ENCODE measurements at regions not wholly inside any gene's neighbourhood (a gene's known extent, or its start where the extent isn't known, plus 50 kb on each side); places are given as distances from the start of the nearest gene placed in this dataset.

GRCh38 chr2:48017136-48017535 is 110.8 kb upstream of the FBXO11 start:
- H3K4me1 ChIP-seq = no peaks in the 10 kb centered on the region
- no peak overlapping the region for H3K4me3 ChIP-seq
- no peaks in the 10 kb centered on the region for H3K36me3 ChIP-seq (replicated peaks)
- no peak for DNase-seq (ENCODE audit: low spot score in 2 of 2)
- in situ Hi-C loops (cut with MboI; ENCODE audit: low sequenced_read_pairs) = no loop called here
- no peaks in the 10 kb centered on the region for H3K9me3 ChIP-seq
- H3K27me3 ChIP-seq (ENCODE audit: low read depth) = no peaks in the 10 kb centered on the region

DNA sequence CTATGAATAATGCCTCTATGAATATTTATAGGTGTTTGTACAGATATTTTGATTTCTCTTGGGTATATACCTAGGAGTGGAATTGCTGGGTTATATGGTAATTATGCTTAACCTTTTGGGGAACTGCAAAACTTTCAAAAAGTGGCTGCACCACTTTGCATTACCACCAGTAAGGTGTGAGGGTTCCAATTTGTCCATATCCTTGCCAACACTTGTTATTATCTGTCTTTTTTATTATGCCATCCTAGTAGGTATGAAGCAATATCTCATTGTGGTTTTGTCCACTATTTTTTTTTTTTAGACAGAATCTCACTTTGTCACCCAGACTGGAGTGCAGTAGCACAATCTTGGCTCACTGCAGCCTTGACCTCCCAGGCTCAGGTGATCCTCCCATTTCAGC is 112.2 kb upstream of the FBXO11 start:
- no peaks in the 10 kb centered on the region for H3K27me3 ChIP-seq (ENCODE audit: low read depth)
- H3K36me3 ChIP-seq (replicated peaks) = no peaks in the 10 kb centered on the region
- no peak for DNase-seq (ENCODE audit: low spot score in 2 of 2)
- in situ Hi-C loops (cut with MboI; ENCODE audit: low sequenced_read_pairs) = no loop called here
- no peak overlapping the region for H3K4me3 ChIP-seq
- H3K4me1 ChIP-seq = no peaks in the 10 kb centered on the region
- no peaks in the 10 kb centered on the region for H3K9me3 ChIP-seq

- no peak for DNase-seq (ENCODE audit: low spot score in 2 of 2)
- no peak overlapping the region for H3K4me3 ChIP-seq
- no peaks in the 10 kb centered on the region for H3K9me3 ChIP-seq
- H3K27me3 ChIP-seq (ENCODE audit: low read depth) = no peaks in the 10 kb centered on the region
- no peaks in the 10 kb centered on the region for H3K36me3 ChIP-seq (replicated peaks)
- in situ Hi-C loops (cut with MboI; ENCODE audit: low sequenced_read_pairs) = no loop called here
- peaks cover 4% of the 10 kb centered on the region for H3K4me1 ChIP-seq
Observed at GRCh38 chr2:48026865-48027264, 120.6 kb upstream of the FBXO11 start.

DNA sequence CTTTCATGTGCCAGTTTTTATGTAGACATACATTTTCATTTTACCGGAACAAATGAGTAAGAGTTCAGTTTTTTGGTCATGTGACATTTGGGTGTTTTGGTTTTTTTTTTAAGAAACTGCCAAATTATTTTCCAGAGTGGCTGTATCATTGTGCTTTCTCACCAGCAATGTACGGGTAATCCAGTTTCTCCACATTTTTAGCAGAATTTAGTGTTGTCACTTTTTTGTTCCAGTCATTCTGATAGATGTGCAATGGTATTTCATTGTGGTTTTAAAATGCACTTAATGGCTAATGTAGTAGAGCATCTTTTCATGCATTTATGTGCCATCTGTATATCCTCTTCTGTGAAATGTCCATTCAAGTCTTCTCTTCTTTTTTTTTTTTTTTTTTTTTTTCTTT is 126.5 kb upstream of the FBXO11 start:
- Histone ChIP-seq H3K4me1 (no peaks in the 10 kb centered on the region), H3K27me3 (ENCODE audit: low read depth) (no peaks in the 10 kb centered on the region), H3K4me3 (no peak overlapping the region), H3K9me3 (no peaks in the 10 kb centered on the region), H3K36me3 (replicated peaks) (no peaks in the 10 kb centered on the region)
- in situ Hi-C loops (cut with MboI; ENCODE audit: low sequenced_read_pairs) = no loop called here
- no peak for DNase-seq (ENCODE audit: low spot score in 2 of 2)

- H3K9me3 ChIP-seq = no peaks in the 10 kb centered on the region
- in situ Hi-C loops (cut with MboI; ENCODE audit: low sequenced_read_pairs) = no loop called here
- no peak for DNase-seq (ENCODE audit: low spot score in 2 of 2)
- no peak overlapping the region for H3K4me3 ChIP-seq
- H3K27me3 ChIP-seq (ENCODE audit: low read depth) = no peaks in the 10 kb centered on the region
- H3K4me1 ChIP-seq = no peaks in the 10 kb centered on the region
- no peaks in the 10 kb centered on the region for H3K36me3 ChIP-seq (replicated peaks)
Observed at GRCh38 chr2:48034295-48034694, 128.0 kb upstream of the FBXO11 start.

DNA sequence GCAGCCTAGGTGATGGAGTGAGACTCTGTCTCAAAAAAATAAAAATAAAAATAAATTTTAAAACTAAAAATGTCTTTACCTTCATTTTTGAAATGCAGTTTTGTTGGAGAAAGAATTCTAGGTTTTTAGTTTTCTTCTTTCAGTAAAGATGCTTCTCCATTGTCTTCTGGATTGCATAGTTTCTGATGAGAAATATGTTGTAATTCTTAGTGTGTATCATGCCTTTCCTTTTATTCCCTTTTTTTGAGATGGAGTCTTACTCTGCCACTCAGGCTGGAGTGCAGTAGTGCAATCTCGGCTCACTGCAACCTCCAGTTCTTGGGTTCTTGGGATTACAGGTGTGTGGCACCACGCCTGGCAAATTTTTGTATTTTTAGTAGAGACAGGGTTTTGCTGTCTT is 130.0 kb upstream of the FBXO11 start:
- H3K9me3 ChIP-seq = no peaks in the 10 kb centered on the region
- in situ Hi-C loops (cut with MboI; ENCODE audit: low sequenced_read_pairs) = no loop called here
- no peak for DNase-seq (ENCODE audit: low spot score in 2 of 2)
- no peaks in the 10 kb centered on the region for H3K36me3 ChIP-seq (replicated peaks)
- no peaks in the 10 kb centered on the region for H3K4me1 ChIP-seq
- H3K4me3 ChIP-seq = no peak overlapping the region
- H3K27me3 ChIP-seq (ENCODE audit: low read depth) = no peaks in the 10 kb centered on the region

DNA sequence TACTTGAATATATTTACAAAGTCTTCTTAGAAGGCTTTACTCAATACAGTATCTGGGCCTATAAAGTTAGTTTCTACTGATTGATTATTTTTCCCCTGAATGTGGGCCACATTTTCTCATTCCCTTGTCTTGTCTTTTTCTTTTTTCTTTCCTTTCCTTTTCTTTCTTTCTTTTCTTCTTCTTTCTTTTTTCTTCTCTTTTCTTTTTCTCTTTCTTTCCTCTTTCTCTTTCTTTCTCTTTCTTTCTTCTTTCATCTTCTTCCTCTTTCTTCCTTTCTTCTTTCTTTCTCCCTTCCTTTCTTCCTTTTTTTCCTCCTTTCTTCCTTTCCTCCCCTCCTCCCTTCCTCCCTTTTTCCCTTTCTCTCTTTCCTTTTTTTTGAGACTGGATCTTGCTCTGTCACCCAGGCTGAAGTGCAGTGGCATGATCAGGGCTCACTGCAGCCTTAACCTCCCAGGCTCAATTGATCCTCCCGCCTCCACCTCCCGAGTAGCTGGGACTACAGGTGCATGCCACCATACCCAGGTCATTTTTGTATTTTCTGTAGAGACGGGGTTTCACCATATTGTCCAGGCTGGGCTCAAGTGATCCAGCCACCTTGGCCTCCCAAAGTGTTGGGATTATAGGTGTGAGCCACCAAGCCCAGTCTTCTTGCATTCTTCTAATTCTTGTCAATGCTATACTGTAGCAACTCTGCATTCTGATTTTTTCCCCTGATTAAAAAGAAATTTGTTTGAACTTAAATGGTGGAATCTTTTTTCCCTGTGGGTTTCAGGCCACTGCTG is 133.1 kb upstream of the FBXO11 start:
- Histone ChIP-seq H3K27me3 (ENCODE audit: low read depth) (no peaks in the 10 kb centered on the region), H3K36me3 (replicated peaks) (no peaks in the 10 kb centered on the region), H3K4me3 (no peak overlapping the region), H3K4me1 (no peaks in the 10 kb centered on the region), H3K9me3 (no peaks in the 10 kb centered on the region)
- in situ Hi-C loops (cut with MboI; ENCODE audit: low sequenced_read_pairs) = no loop called here
- no peak for DNase-seq (ENCODE audit: low spot score in 2 of 2)

DNA sequence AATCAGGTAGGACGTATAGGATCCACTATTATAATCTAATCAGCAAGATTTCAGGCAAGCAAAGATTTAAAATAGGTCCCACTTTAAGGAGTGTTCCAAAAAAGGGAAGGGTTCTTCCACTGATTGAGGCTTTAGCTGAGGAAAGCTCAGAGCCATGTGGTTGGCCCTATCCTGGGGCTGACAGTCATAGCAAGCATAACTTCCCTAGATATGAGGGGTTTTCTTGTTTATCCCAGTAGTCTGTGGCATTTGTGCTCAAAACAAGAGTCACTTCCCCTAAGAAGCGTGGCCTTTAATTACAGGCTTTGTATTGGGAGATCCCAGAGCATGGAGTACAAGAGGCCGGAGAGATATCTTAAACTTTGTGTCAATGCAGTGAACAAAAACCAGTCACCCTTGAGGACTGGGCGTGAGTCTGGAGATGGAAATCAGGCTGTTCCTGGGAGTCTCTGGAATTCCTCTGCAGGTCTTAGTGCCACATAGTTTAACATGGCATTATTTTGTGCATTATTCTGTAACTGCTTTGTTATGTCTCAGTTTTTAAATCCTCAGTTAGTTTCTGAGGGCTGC is 136.9 kb upstream of the FBXO11 start:
- Histone ChIP-seq H3K36me3 (replicated peaks) (no peaks in the 10 kb centered on the region), H3K27me3 (ENCODE audit: low read depth) (no peaks in the 10 kb centered on the region), H3K9me3 (no peaks in the 10 kb centered on the region), H3K4me1 (0 out of 2 replicates have a peak, but pooled peaks cover 3% of the 10 kb centered on the region), H3K4me3 (no peak overlapping the region)
- in situ Hi-C loops (cut with MboI; ENCODE audit: low sequenced_read_pairs) = no loop called here
- DNase-seq (ENCODE audit: low spot score in 2 of 2) = no peak

DNA sequence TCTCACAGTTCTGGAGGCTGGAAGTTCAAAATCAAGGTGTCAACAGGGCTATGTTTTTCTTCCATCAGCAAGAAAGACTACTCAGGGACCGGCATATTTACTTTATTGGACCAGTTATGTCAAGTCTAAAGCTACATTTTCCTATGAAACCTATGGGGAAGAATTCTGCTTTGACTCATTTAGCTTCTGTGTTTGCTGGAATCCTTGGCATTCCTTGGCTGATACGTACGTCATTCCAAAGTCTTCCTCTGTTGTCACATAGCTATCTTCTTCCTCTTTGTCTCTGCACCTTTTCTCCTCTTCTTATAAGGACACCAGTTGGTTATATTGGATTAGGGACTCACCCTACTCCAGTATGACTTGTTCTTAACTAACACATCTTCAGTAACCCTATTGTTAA is 137.4 kb upstream of the FBXO11 start:
- in situ Hi-C loops (cut with MboI; ENCODE audit: low sequenced_read_pairs) = no loop called here
- Histone ChIP-seq H3K4me3 (no peak overlapping the region), H3K4me1 (0 out of 2 replicates have a peak, but pooled peaks cover 3% of the 10 kb centered on the region), H3K36me3 (replicated peaks) (no peaks in the 10 kb centered on the region), H3K27me3 (ENCODE audit: low read depth) (no peaks in the 10 kb centered on the region), H3K9me3 (no peaks in the 10 kb centered on the region)
- no peak for DNase-seq (ENCODE audit: low spot score in 2 of 2)

DNA sequence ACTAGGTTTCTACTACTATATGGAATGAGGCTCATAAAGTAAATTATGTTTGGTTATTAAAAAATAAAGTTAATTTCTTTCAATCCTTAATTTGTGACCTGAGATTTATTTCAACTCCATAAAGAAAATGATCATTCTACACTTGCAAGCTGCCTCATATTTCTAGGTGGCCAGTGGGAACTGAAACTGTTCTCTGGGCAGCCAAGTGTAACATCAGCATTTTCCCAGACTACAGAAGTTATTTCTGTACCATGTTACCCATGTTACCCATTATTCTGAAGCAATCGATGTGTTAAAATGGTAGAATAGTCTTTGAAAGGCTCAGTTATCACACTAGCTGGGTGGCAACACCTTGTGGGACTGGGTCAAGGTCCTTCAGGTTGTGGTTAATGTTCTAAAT is 139.3 kb upstream of the FBXO11 start:
- DNase-seq (ENCODE audit: low spot score in 2 of 2) = no peak
- no peaks in the 10 kb centered on the region for H3K27me3 ChIP-seq (ENCODE audit: low read depth)
- H3K36me3 ChIP-seq (replicated peaks) = no peaks in the 10 kb centered on the region
- H3K4me1 ChIP-seq = 0 out of 2 replicates have a peak, but pooled peaks cover 3% of the 10 kb centered on the region
- H3K9me3 ChIP-seq = no peaks in the 10 kb centered on the region
- in situ Hi-C loops (cut with MboI; ENCODE audit: low sequenced_read_pairs) = no loop called here
- no peak overlapping the region for H3K4me3 ChIP-seq

GRCh38 chr2:48048476-48049171 is 142.3 kb upstream of the FBXO11 start:
- no peak overlapping the region for H3K4me3 ChIP-seq
- H3K36me3 ChIP-seq (replicated peaks) = no peaks in the 10 kb centered on the region
- in situ Hi-C loops (cut with MboI; ENCODE audit: low sequenced_read_pairs) = no loop called here
- DNase-seq (ENCODE audit: low spot score in 2 of 2) = no peak
- H3K9me3 ChIP-seq = no peaks in the 10 kb centered on the region
- no peaks in the 10 kb centered on the region for H3K27me3 ChIP-seq (ENCODE audit: low read depth)
- 0 out of 2 replicates have a peak, but pooled peaks cover 3% of the 10 kb centered on the region for H3K4me1 ChIP-seq

GRCh38 chr2:48049371-48049770 is 143.1 kb upstream of the FBXO11 start:
- in situ Hi-C loops (cut with MboI; ENCODE audit: low sequenced_read_pairs) = no loop called here
- no peak for DNase-seq (ENCODE audit: low spot score in 2 of 2)
- Histone ChIP-seq H3K4me3 (no peak overlapping the region), H3K36me3 (replicated peaks) (no peaks in the 10 kb centered on the region), H3K9me3 (no peaks in the 10 kb centered on the region), H3K4me1 (0 out of 2 replicates have a peak, but pooled peaks cover 3% of the 10 kb centered on the region), H3K27me3 (ENCODE audit: low read depth) (no peaks in the 10 kb centered on the region)

DNA sequence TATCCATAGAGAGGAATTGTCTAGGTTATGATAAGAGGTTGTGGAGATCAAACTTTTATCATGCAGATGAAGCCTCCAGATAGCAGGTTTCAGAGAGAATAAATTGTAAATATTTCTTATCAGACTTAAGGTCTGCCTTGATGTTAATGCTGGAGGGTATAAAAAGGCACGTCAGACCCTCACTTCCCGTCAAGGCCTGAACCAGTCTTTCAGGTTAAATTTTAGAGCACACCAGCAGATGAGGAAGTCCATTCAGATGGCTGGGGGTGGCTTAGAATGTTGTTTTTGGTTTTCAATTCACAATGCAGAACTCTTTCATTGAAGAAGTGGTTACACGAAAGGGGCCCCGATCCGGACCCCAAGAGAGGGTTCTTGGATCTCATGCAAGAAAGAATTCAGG is 144.4 kb upstream of the FBXO11 start:
- no peaks in the 10 kb centered on the region for H3K27me3 ChIP-seq (ENCODE audit: low read depth)
- H3K4me3 ChIP-seq = no peak overlapping the region
- in situ Hi-C loops (cut with MboI; ENCODE audit: low sequenced_read_pairs) = no loop called here
- DNase-seq (ENCODE audit: low spot score in 2 of 2) = no peak
- no peaks in the 10 kb centered on the region for H3K36me3 ChIP-seq (replicated peaks)
- H3K4me1 ChIP-seq = 0 out of 2 replicates have a peak, but pooled peaks cover 3% of the 10 kb centered on the region
- H3K9me3 ChIP-seq = no peaks in the 10 kb centered on the region

DNA sequence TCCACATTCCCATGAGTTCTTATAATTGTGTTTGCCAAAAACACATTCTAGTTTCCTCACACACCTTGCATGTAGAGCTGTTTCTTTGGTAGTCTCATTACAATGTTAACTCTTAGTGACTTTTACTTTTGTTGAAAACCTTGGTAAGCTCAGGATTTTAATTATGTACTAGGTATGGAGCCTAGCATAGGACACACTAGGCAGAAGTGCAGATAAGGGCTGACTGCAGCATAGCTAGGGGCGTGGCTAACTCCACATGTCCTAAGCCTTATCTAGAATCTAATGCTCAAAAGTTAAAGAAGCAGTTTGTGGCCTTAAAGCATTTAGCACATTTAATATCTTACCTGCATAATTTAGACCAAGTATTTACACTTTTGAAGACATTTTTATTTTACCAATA is 153.7 kb upstream of the FBXO11 start:
- no peaks in the 10 kb centered on the region for H3K27me3 ChIP-seq (ENCODE audit: low read depth)
- DNase-seq (ENCODE audit: low spot score in 2 of 2) = no peak
- in situ Hi-C loops (cut with MboI; ENCODE audit: low sequenced_read_pairs) = no loop called here

More for the DNA sequence above, 153.7 kb upstream of the FBXO11 start:
- H3K9me3 ChIP-seq = no peaks in the 10 kb centered on the region
- H3K4me3 ChIP-seq = no peak overlapping the region
- H3K36me3 ChIP-seq (replicated peaks) = no peaks in the 10 kb centered on the region
- H3K4me1 ChIP-seq = no peaks in the 10 kb centered on the region

All from HAP-1 (cell line).